HEK293 (cell line): ENCODE measurements at regions not wholly inside any gene's neighbourhood (a gene's known extent, or its start where the extent isn't known, plus 50 kb on each side); places are given as distances from the start of the nearest gene placed in this dataset.

Source experiments
- CTCF ChIA-PET: fragments of 350-600 bp; formaldehyde crosslinking; extraction: SDS; loops from one replicate; lab custom pipeline; 2021; ENCODE audit warnings: antibody characterized with exemption; lab: Yijun Ruan, JAX
- POLR2A ChIA-PET: fragments of 300-600 bp; formaldehyde crosslinking; extraction: SDS; loops from one replicate; lab custom pipeline; 2020; ENCODE audit warnings: antibody characterized with exemption, inconsistent platforms; lab: Yijun Ruan, JAX
- H3K27ac ChIP-seq: fragments of 200-500 bp; sonication (Bioruptor generic); 2 replicates; pipeline ENCODE4 v1.5.1; 2014; ENCODE audit warnings: low read depth, low read length, control low read depth, inconsistent platforms; ENCODE audit errors: extremely low read depth
- H3K36me3 ChIP-seq, 2 experiments: fragments of 200-500 bp in 1 of 2; sonication (Bioruptor generic) in 1 of 2; 1 replicate in 1 of 2; 2 replicates in 1 of 2; pipeline ENCODE4 v1.5.1; 2014 to 2017; ENCODE audit warnings: inconsistent platforms in 2 of 2, low read length in 2 of 2; ENCODE audit not compliant: control insufficient read depth in 2 of 2, insufficient read depth in 1 of 2
- H3K4me1 ChIP-seq: fragments of 200-500 bp; sonication (Bioruptor generic); 2 replicates; pipeline ENCODE4 v1.5.1; 2014; ENCODE audit warnings: mild to moderate bottlenecking, low read length, inconsistent platforms; ENCODE audit not compliant: control insufficient read depth, insufficient read depth
- H3K4me3 ChIP-seq: 2 replicates; pipeline ENCODE4 v1.5.1; 2011; ENCODE audit warnings: low read depth, mild to moderate bottlenecking, control low read depth, low read length, moderate library complexity
- H3K9me3 ChIP-seq: fragments of 200-500 bp; sonication (Bioruptor generic); 2 replicates; pipeline ENCODE4 v1.5.1; 2014; ENCODE audit warnings: low read depth, low read length, inconsistent platforms; ENCODE audit not compliant: control insufficient read depth, insufficient read depth
- AEBP2 ChIP-seq: fragments of 450-650 bp; formaldehyde crosslinking; IDR thresholded peaks from 2 replicates; pipeline ENCODE4 v1.5.1; 2016; ENCODE audit warnings: missing biosample characterization, missing genetic modification characterization, borderline replicate concordance
- CTCF ChIP-seq: fragments of 450-650 bp; formaldehyde crosslinking; IDR thresholded peaks from 2 replicates; pipeline ENCODE4 v1.5.1; 2016; ENCODE audit warnings: missing biosample characterization, missing genetic modification characterization
- HIC1 ChIP-seq: fragments of 450-650 bp; formaldehyde crosslinking; IDR thresholded peaks from 2 replicates; pipeline ENCODE4 v1.5.1; 2016; ENCODE audit warnings: missing biosample characterization, missing genetic modification characterization
- KLF7 ChIP-seq: fragments of 450-650 bp; formaldehyde crosslinking; IDR thresholded peaks from 2 replicates; pipeline ENCODE4 v1.5.1; 2016; ENCODE audit warnings: missing biosample characterization, missing genetic modification characterization, borderline replicate concordance
- PRDM1 ChIP-seq: fragments of 450-650 bp; formaldehyde crosslinking; IDR thresholded peaks from 2 replicates; pipeline ENCODE4; 2016; ENCODE audit warnings: missing biosample characterization, missing genetic modification characterization
- WT1 ChIP-seq: fragments of 450-650 bp; formaldehyde crosslinking; IDR thresholded peaks from 2 replicates; pipeline ENCODE4 v1.5.1; 2016; ENCODE audit warnings: missing biosample characterization, missing genetic modification characterization
- ZEB2 ChIP-seq: fragments of 450-650 bp; formaldehyde crosslinking; IDR thresholded peaks from 2 replicates; pipeline ENCODE4 v1.5.1; 2016; ENCODE audit warnings: missing biosample characterization, missing genetic modification characterization
- ZNF214 ChIP-seq: fragments of 450-650 bp; formaldehyde crosslinking; IDR thresholded peaks from 2 replicates; pipeline ENCODE4 v1.5.1; 2017; ENCODE audit warnings: missing biosample characterization, mild to moderate bottlenecking, missing genetic modification characterization, borderline replicate concordance
- ZNF23 ChIP-seq: fragments of 450-650 bp; formaldehyde crosslinking; IDR thresholded peaks from 2 replicates; pipeline ENCODE4 v1.5.1; 2016; ENCODE audit warnings: missing biosample characterization, missing genetic modification characterization, borderline replicate concordance
- ZNF239 ChIP-seq: fragments of 450-650 bp; formaldehyde crosslinking; IDR thresholded peaks from 2 replicates; pipeline ENCODE4 v1.5.1; 2016; ENCODE audit warnings: missing biosample characterization, missing genetic modification characterization
- ZNF266 ChIP-seq: fragments of 450-650 bp; formaldehyde crosslinking; IDR thresholded peaks from 2 replicates; pipeline ENCODE4 v1.5.1; 2016; ENCODE audit warnings: missing biosample characterization, missing genetic modification characterization, low read depth
- ZNF366 ChIP-seq: fragments of 450-650 bp; formaldehyde crosslinking; conservative IDR thresholded peaks from 2 replicates; pipeline ENCODE4 v1.5.1; 2016; ENCODE audit warnings: missing biosample characterization, missing genetic modification characterization
- ZNF37A ChIP-seq: fragments of 450-650 bp; IDR thresholded peaks from 2 replicates; pipeline ENCODE4 v1.5.1; 2018; ENCODE audit warnings: missing biosample characterization, missing genetic modification characterization
- ZNF600 ChIP-seq: fragments of 450-650 bp; formaldehyde crosslinking; IDR thresholded peaks from 2 replicates; pipeline ENCODE4 v1.5.1; 2016; ENCODE audit warnings: missing biosample characterization, missing genetic modification characterization
- ZNF658 ChIP-seq: fragments of 450-650 bp; formaldehyde crosslinking; IDR thresholded peaks from 2 replicates; pipeline ENCODE4; 2016; ENCODE audit warnings: missing biosample characterization, missing genetic modification characterization
- ZNF843 ChIP-seq: fragments of 450-650 bp; formaldehyde crosslinking; IDR thresholded peaks from 2 replicates; pipeline ENCODE4 v1.5.1; 2016; ENCODE audit warnings: missing biosample characterization, missing genetic modification characterization
- ZSCAN4 ChIP-seq: fragments of 450-650 bp; formaldehyde crosslinking; IDR thresholded peaks from 2 replicates; pipeline ENCODE4 v1.5.1; 2017; ENCODE audit warnings: missing biosample characterization, missing genetic modification characterization
- ZSCAN5A ChIP-seq: fragments of 450-650 bp; formaldehyde crosslinking; IDR thresholded peaks from 2 replicates; pipeline ENCODE4 v1.5.1; 2016; ENCODE audit warnings: missing biosample characterization, missing genetic modification characterization
- ZXDB ChIP-seq: fragments of 450-650 bp; formaldehyde crosslinking; IDR thresholded peaks from 2 replicates; pipeline ENCODE4 v1.5.1; 2016; ENCODE audit warnings: missing biosample characterization, missing genetic modification characterization

DNA sequence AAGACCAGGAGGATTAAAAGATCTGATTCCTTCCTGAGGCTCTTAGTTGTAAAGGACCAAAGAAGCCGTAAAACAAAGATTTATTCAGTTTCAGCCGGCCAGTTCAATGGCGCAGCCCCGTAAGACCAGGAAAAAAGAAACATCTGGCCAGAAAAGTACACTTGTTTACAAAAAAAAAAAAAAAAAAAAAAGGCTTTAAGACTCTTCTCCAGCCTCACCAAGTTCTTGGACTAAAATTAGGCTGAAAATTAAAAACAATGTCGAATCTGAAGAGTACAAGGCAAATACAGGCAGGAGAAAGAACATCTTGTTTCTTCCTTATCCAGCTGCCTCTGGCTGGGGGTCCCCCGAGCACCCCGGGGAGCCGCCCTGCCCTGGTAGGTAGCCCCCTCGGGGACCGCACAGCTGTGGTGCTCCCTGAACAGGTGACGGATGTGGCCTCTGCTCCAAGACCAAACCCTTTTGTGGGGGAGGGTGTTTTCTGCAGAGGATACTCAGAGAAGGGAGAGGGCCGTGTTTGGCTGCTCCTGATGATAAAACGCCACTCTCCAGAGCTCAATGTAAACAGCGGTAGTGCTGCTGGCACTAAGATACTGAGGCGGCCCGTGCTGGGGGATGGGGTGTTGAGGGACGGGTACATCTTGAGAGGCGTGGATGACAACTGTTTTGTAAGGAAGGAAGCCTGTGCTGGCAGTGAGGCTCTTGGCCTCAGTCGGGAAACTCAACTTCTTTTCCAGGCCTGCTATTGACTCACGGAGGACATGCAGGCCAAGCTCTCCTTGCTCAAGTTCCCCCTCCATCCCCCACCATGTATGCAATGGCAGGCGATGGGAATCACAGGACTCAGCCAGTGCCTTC is 201.0 kb upstream of the DIO3 start:
- TF ChIP-seq ZEB2 (tag by site-specific recombination): no peak
- TF ChIP-seq ZNF658 (tag by site-specific recombination): no peak
- TF ChIP-seq ZNF843 (tag by site-specific recombination): no peak
- no peak for TF ChIP-seq ZNF23 (tag by site-specific recombination)
- TF ChIP-seq PRDM1 (tag by site-specific recombination): no peak
- no peak for TF ChIP-seq ZNF214 (tag by site-specific recombination)
- no peak for TF ChIP-seq HIC1 (tag by site-specific recombination)
- TF ChIP-seq ZNF239: no peak
- no peak for TF ChIP-seq ZSCAN5A
- TF ChIP-seq ZXDB: no peak
- no peak for TF ChIP-seq AEBP2 (tag by site-specific recombination)
- no peak for TF ChIP-seq KLF7 (tag by site-specific recombination)
- TF ChIP-seq ZNF366: no peak
- no peak for TF ChIP-seq ZSCAN4
- TF ChIP-seq WT1 (tag by site-specific recombination): no peak
- TF ChIP-seq CTCF (tag by site-specific recombination): no peak
- TF ChIP-seq ZNF600: no peak
- no peak for TF ChIP-seq ZNF37A (tag by site-specific recombination)
- no peak for TF ChIP-seq ZNF266 (tag by site-specific recombination)
- H3K36me3 ChIP-seq: no peaks in the 10 kb centered on the region
- POLR2A ChIA-PET: no interaction called here
- no peaks in the 10 kb centered on the region for H3K4me1 ChIP-seq
- H3K4me3 ChIP-seq: no peak overlapping the region
- no peak overlapping the region for H3K27ac ChIP-seq
- CTCF ChIA-PET: interaction anchor here (0.6 kb wide), 1 partner anchor 21 kb away, joined by 3 read pairs; no protein-coding TSS in a partner anchor
- H3K9me3 ChIP-seq: no peaks in the 10 kb centered on the region
